Activated CD8-positive, alpha-beta memory T cell treated with anti-CD3 and anti-CD28 coated beads, Interleukin-2, amount 50 U/mL, for 4 hours (primary cell): ENCODE measurements at regions not wholly inside any gene's neighbourhood (a gene's known extent, or its start where the extent isn't known, plus 50 kb on each side); places are given as distances from the start of the nearest gene placed in this dataset.

Experiments
- DNase-seq: peaks from one replicate; pipeline ENCODE4 v3.0.0-alpha.2; 2020

GRCh38 chr22:47257566-47257965 lies 495.1 kb downstream of the TBC1D22A start:
- no peak for DNase-seq

GRCh38 chr22:47251911-47252310 lies 489.5 kb downstream of the TBC1D22A start:
- no peak for DNase-seq

DNA sequence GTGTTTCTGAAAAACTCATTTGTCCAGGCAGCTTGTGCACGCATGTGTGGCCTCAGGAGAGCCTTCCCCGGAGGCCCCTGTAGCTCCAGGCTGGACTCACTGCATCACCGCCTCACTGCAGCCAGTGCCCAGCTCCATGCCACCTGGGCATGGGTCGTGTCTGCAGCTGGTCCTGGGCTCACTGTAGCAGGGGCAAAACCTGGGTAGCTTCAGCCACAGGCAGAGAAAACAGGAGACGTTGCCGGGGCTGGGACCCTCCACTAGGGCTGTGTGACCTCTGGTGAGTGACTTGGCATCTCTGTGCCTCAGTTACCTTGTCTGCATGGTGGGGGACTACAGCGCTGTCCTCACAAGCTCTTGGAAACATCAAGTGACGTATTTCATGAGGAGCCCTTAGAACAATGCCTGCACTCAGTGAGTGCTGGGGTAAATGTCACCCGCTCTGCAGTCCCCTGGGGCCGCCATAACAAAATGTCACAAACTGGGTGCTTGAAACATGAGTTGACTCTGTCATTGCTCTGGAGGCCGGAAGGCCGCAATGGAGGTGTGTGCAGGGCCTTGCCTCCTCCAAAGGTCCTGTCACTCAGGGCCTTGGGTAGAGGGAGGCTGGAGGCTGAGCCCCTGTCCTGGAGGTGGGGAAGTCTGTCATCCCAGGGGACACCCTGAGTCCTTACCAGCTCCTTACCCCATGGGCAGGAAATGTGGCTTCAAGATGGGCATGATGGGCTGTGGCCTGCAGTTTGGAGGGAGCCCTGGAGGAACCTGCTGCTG lies 488.7 kb downstream of the TBC1D22A start:
- no peak for DNase-seq

DNA sequence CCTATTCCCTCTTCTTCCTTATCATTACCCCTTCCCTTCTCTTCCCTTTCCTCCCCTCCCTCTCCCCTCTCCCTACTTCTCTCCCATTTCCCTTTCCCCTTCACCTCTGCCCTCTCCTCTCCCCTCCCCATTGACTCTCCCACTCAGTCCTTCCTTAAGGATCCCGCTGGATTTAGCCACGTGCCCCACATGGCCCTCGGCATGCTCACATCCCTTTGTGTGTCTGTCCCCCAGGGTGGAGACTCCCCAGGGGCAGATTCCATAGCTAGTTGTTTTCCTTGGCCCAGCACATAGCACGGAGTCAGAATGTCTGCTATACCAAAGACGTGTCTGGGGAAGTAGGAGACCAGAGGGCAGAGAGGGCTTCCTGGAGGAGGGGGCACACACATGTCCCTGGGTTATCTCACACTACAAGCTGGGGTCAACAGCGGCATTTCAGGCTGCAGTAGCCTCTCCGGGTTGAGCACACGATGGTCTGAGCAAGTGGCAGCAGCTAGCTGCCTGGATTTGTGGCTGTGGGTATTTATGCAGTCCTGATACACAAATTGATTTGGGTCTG lies 487.0 kb downstream of the TBC1D22A start:
- DNase-seq = no peak

DNA sequence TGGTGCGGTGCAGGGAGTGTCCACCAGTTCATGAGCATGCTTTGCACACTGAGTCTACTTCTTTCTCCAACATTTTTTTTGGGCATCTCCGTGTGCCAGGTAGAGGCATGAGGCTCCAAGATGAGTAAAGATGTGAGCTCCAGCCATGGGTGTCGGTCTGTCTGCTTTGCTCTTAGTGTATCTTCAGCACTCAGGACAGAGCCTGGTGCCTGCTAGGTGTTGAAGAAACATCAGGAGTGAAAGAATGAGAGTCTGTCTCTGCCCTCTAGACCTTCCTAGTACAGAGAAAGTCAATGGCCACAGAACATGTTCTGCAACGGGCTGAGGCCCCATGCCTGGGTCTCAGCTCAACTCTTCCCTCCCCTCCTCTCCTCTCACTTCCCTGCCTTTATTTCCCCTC lies 486.5 kb downstream of the TBC1D22A start:
- DNase-seq = no peak

DNA sequence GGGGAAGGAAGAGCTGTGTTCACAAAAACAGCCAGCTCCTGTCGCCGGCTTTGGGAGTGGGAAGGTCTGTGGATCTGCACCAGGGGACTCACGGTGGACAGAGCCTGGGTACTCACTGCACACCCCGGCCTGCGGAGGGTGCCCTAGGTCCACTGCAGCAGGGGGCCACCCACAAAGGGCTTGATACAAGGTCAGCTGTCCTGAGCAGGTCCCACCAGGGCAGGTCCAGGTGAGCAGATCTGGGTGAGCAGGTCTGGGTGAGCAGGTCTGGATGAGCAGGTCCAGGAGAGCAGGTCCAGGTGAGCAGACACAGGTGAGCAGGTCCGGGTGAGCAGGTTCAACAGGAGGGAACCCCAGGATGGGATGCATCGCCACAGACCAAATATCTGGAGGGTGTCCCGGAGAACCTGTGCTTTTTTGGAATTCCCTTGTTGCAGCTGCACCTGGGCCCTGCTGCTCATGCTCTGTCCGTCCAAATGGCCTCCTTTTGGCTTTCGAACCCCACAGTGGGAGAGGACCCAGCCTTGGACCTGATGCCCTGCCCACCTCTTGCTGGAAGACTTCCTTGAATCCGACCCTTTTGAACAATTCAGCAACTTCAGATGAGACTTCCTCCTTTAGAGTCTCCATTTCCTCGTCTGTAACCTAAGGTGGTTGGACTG lies 485.3 kb downstream of the TBC1D22A start:
- DNase-seq = no peak

GRCh38 chr22:47245786-47246185 lies 483.3 kb downstream of the TBC1D22A start:
- DNase-seq = no peak

- no peak for DNase-seq
Observed at GRCh38 chr22:47245286-47245685, 482.8 kb downstream of the TBC1D22A start.

- no peak for DNase-seq
Observed at GRCh38 chr22:47240116-47240515, 477.7 kb downstream of the TBC1D22A start.

DNA sequence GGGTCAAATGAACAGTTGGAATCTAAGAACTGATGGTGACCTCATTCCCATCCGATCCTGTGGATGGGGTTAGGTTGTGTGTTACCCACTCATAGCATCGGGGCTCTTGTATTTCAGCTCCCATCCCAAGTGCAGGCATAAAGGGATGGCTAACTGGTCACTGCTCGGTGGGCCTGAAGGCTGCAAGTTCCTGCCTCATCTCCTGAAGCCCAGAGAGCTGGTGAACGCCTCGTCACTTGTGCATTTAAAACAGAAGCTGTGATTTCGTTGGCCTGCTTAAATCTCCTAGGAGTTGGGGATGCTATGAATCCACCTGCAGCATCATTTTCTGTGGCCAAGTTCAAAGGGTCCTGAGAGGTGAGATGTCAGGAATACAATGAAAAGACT lies 477.0 kb downstream of the TBC1D22A start:
- no peak for DNase-seq

DNA sequence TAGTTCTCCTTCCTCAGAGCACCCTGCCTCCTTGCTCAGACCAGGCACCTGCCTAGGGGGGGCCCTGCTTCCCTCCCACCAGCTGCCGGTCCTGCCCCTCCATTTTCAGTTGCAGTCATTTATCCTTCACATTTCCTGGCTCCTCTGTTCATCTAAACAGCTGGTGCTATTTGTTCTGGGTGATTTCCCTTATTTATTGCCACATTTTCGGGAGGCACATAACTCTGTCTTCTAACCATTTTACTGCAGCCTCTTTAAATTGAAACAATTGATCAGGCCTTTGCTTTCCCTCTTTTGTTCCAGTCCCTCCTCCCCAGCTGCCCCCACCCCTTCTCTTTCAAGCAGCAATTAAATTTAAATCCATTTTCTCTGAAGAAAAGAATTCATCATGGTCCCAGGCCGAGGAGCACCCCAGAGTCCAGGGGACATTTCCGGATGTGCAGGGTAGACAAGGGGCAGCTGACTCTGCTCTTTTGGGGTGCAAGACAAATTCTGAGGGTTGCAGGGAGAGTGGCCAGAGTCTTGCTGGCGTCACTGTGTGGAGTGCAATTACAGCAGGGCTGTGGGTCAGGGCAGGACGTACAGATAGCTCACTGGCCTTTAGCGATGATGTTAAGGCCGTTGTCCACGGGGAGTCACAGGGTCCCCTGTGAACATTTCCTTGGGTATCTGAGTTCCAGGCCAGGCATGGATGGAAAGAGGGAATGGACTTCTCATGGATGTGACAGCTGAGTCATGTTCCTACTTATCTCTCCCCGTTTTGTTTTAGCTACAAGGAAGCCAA lies 476.4 kb downstream of the TBC1D22A start:
- no peak for DNase-seq

GRCh38 chr22:47237890-47238480 lies 475.5 kb downstream of the TBC1D22A start:
- no peak for DNase-seq

DNA sequence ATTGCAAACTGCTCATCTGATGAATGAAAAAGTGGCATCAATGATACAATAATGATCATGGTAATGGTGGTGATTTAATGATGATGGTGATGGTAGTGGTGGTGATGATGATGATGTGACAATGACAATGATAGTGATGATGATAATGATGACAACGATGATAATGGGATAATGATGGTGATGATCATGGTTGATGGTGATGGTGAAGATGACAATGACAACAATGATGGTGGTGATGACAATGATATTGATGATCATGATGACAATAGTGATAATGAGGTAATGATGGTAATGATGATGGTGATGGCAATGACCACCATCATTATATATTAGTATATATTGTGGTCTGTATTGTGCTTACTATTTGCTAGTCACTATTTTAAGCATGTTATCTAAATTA lies 474.3 kb downstream of the TBC1D22A start:
- no peak for DNase-seq

- DNase-seq = no peak
Observed at GRCh38 chr22:47236161-47236560, 473.7 kb downstream of the TBC1D22A start.

- no peak for DNase-seq
Observed at GRCh38 chr22:47233316-47234243, 471.1 kb downstream of the TBC1D22A start.

DNA sequence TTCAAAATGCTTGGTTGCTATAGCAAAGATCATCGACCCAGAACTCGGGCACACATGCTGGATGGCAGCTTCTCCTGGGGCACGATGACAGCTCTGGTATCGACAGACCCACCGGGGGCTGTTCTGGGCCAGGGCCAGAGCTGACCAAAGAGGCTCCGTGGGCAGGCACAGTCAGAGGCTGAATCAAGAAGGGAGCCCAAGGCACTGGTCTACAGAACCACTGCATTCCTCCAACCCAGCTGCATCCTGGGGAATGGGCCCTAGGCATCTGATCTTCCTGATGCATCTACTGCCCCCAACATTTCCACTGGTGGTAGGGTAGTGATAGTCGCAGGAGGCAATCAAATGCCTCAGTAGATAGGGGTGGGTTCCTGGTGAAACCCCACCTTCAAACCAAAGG lies 470.3 kb downstream of the TBC1D22A start:
- no peak for DNase-seq

- DNase-seq = no peak
Observed at GRCh38 chr22:47232197-47232596, 469.7 kb downstream of the TBC1D22A start.

DNA sequence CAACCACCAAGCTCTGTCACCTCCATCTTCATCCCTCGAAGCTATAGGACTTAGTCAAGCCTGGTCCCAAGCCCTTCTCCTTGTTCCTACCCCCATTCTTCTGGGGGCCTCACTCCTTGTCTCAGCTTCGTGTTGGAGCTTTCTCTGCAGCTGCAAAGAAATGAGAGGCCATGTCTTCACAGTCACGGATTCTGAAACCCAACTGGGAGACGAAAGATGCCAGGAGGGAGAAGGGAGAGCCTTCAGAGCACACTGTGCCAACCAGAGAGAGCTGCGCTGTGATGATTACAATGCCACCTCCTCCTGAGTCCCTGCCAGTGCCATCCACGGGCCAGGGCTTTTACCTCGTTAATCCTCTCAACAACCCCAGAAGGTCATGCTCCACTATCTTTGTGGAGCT lies 469.3 kb downstream of the TBC1D22A start:
- DNase-seq = no peak

- DNase-seq = no peak
Observed at GRCh38 chr22:47230741-47231140, 468.3 kb downstream of the TBC1D22A start.

DNA sequence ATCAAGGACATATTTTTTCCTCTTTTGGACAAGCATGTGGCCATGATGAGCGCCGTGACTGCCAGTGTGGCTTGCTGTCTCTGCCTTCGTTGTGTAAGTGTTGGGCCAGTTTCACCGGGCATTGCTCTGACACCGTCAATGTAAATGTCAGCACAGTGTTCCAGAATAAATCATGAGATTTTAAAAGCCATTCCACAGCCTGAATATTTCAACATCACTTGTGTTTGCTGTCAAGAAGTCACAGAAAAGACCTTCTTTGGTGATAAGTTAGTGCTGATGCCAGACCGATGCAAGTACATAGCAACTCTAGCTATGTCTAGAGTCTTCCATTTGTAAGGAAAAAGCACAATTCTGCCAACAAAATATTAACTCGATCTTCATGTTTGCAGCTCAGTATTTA lies 467.8 kb downstream of the TBC1D22A start:
- no peak for DNase-seq

- no peak for DNase-seq
Observed at GRCh38 chr22:47228767-47229166, 466.3 kb downstream of the TBC1D22A start.
